ENCODE measurements at regions not wholly inside any gene's neighbourhood (a gene's known extent, or its start where the extent isn't known, plus 50 kb on each side); places are given as distances from the start of the nearest gene placed in this dataset.

DNA sequence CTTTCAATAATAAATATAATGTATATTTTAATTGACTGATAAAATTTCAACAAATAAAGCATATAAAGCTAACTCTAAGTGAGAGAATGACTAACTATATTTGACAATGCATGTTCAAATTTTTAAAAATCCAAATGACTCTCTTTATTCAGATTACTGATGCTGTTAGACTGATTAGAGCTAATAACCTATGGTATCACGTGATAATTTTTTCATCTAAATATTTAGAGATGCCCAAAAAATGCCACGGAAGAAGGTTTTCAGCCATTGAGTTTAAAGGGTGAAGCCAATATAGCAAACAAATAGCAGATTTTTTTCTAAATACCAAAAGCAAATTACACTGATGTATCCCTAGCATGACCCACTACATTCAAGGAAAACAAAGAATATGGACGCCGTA is 61.1 kb upstream of the OR10J4 start:
- H2BK120ac ChIP-seq (ENCODE audit: low read depth, low read length, poor library complexity, severe bottlenecking): no peak overlapping the region
- H3K36me3 Mint-ChIP-seq (ENCODE audit: insufficient read depth in 1 of 3, low read depth in 3 of 3): peaks cover 0 to 23% (median 0%) of the 10 kb centered on the region in 3 experiments; a peak in 2 of 7 replicates
- no peak overlapping the region for H2BK5ac ChIP-seq (ENCODE audit: insufficient read length, low read length)
- H3K4me3 Mint-ChIP-seq: no peak overlapping the region
- H3K23me2 ChIP-seq (ENCODE audit: insufficient read length, low read depth, low read length, poor library complexity, severe bottlenecking): no peaks in the 10 kb centered on the region
- no peak overlapping the region for H3K4me2 ChIP-seq (ENCODE audit: insufficient read depth, insufficient read length, low read length)
- no peaks in the 10 kb centered on the region for H3K9me3 ChIP-seq (ENCODE audit: control insufficient read depth, low read depth, low read length)
- no peaks in the 10 kb centered on the region for H3K79me2 ChIP-seq (ENCODE audit: insufficient read depth, low read length)
- no peaks in the 10 kb centered on the region for H3K4me1 Mint-ChIP-seq
- H3K9me3 Mint-ChIP-seq: peaks cover 2 to 54% of the 10 kb centered on the region in 2 experiments; a peak in 3 of 5 replicates
- H2BK20ac ChIP-seq (ENCODE audit: low read depth, low read length, poor library complexity, severe bottlenecking): no peak overlapping the region
- no peak overlapping the region for H4K5ac ChIP-seq (ENCODE audit: insufficient read length, low read depth, low read length)
- no peak overlapping the region for H2AFZ ChIP-seq (ENCODE audit: low read length)
- no peaks in the 10 kb centered on the region for H3K27me3 Mint-ChIP-seq (ENCODE audit: low read depth)
- no peak overlapping the region for H3K4ac ChIP-seq (ENCODE audit: low read depth, low read length)
- H3K27me3 ChIP-seq (ENCODE audit: insufficient read depth, low read length): no peaks in the 10 kb centered on the region
- H3K9ac ChIP-seq (ENCODE audit: extremely low read depth, insufficient read length, low read length): no peak overlapping the region
- no peak overlapping the region for H2BK15ac ChIP-seq (ENCODE audit: low read depth, low read length)
- TF ChIP-seq, protein P1, sequence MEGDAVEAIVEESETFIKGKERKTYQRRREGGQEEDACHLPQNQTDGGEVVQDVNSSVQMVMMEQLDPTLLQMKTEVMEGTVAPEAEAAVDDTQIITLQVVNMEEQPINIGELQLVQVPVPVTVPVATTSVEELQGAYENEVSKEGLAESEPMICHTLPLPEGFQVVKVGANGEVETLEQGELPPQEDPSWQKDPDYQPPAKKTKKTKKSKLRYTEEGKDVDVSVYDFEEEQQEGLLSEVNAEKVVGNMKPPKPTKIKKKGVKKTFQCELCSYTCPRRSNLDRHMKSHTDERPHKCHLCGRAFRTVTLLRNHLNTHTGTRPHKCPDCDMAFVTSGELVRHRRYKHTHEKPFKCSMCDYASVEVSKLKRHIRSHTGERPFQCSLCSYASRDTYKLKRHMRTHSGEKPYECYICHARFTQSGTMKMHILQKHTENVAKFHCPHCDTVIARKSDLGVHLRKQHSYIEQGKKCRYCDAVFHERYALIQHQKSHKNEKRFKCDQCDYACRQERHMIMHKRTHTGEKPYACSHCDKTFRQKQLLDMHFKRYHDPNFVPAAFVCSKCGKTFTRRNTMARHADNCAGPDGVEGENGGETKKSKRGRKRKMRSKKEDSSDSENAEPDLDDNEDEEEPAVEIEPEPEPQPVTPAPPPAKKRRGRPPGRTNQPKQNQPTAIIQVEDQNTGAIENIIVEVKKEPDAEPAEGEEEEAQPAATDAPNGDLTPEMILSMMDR (conservative IDR thresholded peaks at IDR 0.05): no peak
- no peak overlapping the region for H3K27ac Mint-ChIP-seq
- H3T11ph ChIP-seq (ENCODE audit: low read length): no peak overlapping the region
- H3K79me1 ChIP-seq (ENCODE audit: insufficient read depth, low read depth, low read length, poor library complexity, severe bottlenecking): no peaks in the 10 kb centered on the region
- no peak overlapping the region for H2AK5ac ChIP-seq (ENCODE audit: insufficient read length, low read length)
- no CpG with 5 or more reads among the region's 4 CpGs for WGBS (ENCODE audit: extremely low coverage, insufficient read length, low lambda C conversion rate)
- no peaks in the 10 kb centered on the region for H4K20me1 ChIP-seq (ENCODE audit: control insufficient read depth, insufficient read depth, insufficient read length)
- no peak overlapping the region for H3K23ac ChIP-seq (ENCODE audit: insufficient read length, low read depth, low read length)
- no peak overlapping the region for H3K14ac ChIP-seq (ENCODE audit: insufficient read depth, low read length)
- no peak overlapping the region for H2BK12ac ChIP-seq (ENCODE audit: insufficient read length, low read depth, low read length)
- no peak overlapping the region for H4K91ac ChIP-seq (ENCODE audit: insufficient read length, low read depth, low read length)
- no peak overlapping the region for H4K8ac ChIP-seq (replicated peaks; ENCODE audit: insufficient read length, low read depth, low read length)
- no peak for DNase-seq
- no peak overlapping the region for H3K18ac ChIP-seq (ENCODE audit: insufficient read length, low read depth, low read length)
- H3K27ac ChIP-seq (ENCODE audit: insufficient read length, low read depth, low read length): no peak overlapping the region
- no peaks in the 10 kb centered on the region for H3K4me1 ChIP-seq (ENCODE audit: insufficient read depth, low read length)
- no peak overlapping the region for H3K56ac ChIP-seq (ENCODE audit: insufficient read length, low read depth, low read length)
